Activated effector memory CD4-positive, alpha-beta T cell treated with Interleukin-2 at 50 U/mL for 16 hours (primary cell): ENCODE measurements at regions not wholly inside any gene's neighbourhood (a gene's known extent, or its start where the extent isn't known, plus 50 kb on each side); places are given as distances from the start of the nearest gene placed in this dataset.
"Not testable (repeated sequence)": the region's sequence is repeated elsewhere in the genome, so short reads cannot be mapped to it uniquely, and the experiment has no call there.

ENCODE experiments used
- DNase-seq: peaks from one replicate; pipeline ENCODE4 v3.0.0-alpha.2; 2020

- DNase-seq, result no peak
Observed at GRCh38 chr20:24418731-24419130, 50.7 kb upstream of the SYNDIG1 start.

DNA sequence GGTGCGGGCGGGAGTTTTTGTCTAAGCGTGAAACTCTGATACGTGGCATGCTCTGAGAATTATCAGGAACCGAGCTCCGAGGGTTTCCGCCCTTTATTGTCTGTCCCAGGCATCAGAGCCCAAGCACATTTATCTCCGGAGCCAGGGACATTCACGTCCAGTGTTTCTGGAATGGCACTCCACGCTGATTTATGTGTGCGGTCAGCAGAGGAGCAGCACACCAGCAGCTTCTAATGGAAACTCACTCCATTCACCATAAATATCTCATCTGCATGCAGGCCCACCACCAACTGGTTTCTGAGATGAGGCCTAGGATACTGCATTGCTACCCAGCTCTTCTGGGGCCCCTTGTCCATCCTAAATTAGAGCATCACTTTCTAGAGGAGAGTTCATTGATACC, 51.9 kb upstream of the SYNDIG1 start:
- DNase-seq, result no peak

GRCh38 chr20:24415444-24415843, 54.0 kb upstream of the SYNDIG1 start:
- not testable (repeated sequence) for DNase-seq

DNA sequence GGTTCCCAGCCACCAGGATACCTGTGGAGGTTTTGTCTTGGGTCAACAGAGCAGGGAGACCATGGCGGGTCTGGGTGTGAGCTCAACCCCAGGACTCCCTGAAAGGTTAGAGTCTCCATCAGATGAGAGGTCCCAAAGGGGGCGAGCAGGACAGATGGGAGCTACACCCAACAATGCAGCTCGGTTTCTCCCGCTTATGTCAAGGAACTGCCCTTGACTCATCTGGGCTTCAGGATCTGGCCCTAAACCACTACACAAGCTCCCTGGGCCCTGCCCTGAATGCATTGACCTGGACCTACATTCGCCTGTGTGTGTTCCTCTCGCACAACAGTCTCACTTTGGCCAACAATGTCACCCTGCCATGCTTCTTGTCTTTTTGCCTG, 57.6 kb upstream of the SYNDIG1 start:
- DNase-seq, result no peak

- DNase-seq, result no peak
Observed at GRCh38 chr20:24411003-24411833, 58.2 kb upstream of the SYNDIG1 start.

DNA sequence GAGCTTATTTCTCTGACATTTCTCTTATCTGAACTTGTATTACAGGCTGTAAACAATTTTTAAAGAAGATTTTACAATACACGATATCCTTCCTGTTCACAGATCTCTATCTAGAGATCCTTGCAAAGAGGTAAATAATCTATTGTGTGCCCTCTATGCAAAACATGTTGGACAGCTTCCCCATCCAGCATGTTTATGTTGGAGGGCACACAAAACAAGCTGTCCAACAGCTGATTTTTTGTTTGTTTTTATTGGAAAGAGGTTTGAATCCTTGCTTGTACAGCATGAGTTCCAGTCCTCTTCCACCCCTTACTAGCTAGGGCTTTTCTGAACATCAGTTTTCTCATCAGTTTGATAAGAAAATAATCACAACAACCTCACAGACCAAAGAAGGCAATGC, 62.3 kb upstream of the SYNDIG1 start:
- DNase-seq, result no peak

DNA sequence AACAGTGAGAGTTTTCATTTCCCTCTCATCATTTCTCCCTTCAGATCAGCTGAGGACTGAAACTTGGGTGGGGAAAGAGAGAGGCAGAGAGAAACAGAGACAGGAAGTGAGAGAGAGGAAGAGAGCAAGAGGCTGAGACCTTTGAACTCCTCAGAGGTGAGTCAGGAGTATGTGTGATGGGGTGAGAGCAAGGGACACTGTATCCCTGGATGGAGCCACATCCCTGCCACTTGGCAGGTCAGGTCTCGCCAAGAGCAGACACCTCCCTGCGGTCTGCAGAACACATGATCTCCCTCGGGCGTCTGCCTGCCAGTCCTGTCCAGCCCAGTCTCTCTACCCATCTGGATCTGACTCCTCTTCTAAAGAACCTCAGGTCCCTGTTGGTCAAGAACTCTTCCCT, 62.7 kb upstream of the SYNDIG1 start:
- DNase-seq, result no peak

DNA sequence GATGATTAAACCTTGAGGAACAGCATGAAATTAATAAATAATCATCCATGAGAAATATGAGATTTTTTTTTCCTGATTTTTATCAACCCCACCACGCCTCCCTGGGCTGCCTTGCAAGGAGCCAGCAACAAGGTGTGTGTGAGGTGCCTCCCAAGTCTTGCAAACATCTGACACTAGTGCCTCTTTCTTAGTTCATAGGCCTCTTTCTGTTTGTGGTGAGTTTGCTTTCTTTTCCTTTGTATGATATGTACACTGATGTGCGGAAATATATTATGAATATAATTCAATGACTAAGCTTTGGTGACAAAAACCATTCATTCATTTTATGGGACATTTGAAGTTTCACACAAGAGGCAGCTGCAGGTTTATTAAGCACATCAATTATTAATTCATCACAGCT, 63.2 kb upstream of the SYNDIG1 start:
- no peak for DNase-seq

DNA sequence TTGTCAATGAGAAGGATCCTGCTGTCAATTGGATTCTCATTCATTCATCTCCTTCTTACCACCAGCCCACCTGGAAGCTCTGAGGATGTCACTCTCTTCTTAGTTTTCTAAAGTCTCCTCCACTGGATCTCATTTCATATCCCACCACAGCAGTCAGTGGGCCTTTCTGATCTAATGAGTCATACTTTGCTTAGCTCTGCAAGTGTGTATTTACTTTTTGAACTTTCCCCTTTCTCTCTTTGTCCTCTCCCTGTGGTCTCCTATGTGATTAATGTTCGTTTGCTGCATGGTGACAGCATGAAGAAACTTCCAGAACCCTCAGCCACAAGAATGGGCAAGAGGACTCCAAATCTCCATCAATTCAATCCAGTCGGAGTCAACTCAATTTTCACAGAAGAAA, 63.6 kb upstream of the SYNDIG1 start:
- no peak for DNase-seq

DNA sequence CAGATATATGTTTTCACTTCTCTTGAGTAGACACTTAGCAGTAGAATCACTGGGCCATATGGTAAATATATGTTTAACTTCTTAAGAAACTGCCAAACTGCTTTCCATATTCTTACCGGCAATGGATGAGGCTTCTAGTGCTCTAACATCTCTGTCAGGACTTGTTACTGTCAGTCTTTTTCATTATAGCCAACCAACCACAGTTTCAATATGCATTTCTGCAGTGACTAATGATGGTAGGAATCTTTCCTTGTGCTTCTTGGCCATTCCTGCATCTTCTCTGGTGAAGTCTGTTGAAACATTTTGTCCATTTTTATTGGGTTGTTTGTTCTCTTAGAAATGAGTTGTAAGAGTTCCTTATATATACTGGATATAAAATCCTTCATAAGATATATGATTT, 66.0 kb upstream of the SYNDIG1 start:
- no peak for DNase-seq

DNA sequence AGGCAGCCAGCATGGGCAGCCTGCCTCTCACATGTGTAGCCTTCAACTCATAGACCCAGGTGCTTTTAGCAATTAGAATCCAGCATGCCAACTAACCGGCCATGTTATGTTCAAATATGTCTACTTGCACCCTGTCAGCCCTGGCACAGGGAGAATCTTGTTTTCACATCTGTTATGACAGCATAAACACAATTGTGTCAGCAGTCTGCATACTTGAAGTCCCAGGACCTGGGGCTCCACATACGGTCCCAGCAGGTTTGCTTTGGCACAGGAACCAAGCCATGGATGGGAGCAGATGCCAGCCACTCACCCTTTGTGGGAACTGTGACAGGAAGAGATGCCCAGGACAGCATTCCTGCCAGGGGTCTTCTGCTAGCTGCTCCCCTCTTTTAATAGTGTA, 67.2 kb upstream of the SYNDIG1 start:
- DNase-seq, result no peak

- no peak for DNase-seq
Observed at GRCh38 chr20:24395151-24395550, 74.3 kb upstream of the SYNDIG1 start.

- DNase-seq, result no peak
Observed at GRCh38 chr20:24393903-24394302, 75.5 kb upstream of the SYNDIG1 start.

DNA sequence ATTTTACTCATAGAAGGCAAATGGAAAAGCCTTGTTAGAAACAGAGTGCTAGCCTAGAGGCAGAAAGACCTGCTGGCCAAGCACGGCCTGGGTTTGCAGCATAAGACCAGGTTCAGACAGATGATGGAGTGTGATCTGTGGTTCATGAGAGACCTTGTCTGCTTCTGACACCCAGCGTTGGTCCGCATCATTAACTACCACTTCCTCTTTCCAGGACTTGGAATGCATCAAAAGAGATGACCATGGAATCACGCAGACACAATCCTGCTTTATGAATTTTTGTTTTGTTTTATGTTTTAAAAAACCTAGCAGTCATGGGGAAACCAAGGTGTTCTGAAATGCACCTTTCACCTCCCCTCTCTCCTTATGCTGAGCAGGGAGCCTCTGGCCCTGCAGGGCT, 76.8 kb upstream of the SYNDIG1 start:
- DNase-seq, result no peak

DNA sequence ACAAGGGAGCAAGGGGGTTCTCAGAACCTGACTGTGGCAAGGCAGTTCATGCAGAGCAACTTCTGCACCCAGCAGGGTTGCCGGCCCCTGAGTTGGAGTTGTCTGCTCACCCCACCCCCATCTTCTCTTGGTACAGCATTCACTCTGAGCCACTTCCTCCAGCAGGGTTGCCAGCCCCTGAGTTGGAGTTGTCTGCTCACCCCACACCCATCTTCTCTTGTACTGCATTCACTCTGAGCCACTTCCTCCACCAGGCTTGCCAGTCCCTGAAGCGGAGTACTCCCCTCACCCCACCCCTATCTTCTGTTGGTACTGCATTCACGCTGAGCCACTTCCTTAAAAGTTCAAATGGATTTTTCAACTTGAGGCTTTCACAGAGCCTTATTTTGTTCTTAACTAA, 79.7 kb upstream of the SYNDIG1 start:
- no peak for DNase-seq

DNA sequence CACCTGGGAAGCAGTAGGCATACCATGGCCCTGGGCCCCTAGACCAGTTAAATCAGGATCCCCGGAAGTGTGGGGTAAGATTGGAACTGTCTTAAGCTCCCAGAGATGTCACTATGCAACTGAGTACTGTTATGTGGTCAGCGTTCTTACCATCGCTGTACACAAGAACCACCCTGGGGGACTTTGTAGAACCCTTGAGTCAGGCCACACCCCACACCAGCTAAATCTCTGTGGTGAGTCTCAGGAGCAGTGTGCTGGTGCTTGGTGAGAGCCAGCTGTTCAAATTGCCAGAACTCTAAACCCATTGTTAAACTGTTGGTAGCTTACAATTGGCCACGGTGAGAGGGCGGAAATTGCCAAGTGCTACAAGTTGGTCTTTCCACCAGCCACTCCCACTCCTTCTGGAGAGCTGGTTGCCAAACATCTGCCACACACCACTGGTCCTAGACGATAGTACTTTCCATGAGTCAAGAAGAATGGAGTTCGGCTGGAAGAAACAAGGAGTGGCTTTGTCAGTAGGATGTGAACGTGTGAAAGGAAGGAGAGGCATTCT, 80.5 kb upstream of the SYNDIG1 start:
- no peak for DNase-seq

- DNase-seq, result no peak
Observed at GRCh38 chr20:24385547-24385946, 83.9 kb upstream of the SYNDIG1 start.

DNA sequence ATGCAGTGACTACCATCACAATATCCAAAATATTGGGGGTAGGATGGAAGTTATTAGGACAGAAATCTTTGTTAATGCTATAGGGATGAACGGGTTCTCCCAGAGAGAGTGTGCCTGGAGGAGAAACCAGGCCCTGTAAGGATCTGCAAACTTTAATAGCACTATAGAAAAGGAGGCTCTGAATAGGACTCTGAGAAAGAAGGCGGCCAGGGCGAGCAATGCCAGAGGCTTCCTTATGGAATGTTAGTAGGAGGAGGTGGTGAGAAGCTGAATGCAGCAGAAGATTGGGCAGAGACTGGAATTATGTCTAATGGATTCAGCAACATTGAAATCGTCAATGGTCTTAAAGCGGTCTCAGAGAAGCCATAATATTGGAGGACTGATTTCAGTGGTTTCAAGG, 84.6 kb upstream of the SYNDIG1 start:
- no peak for DNase-seq

GRCh38 chr20:24382743-24383142, 86.7 kb upstream of the SYNDIG1 start:
- no peak for DNase-seq

GRCh38 chr20:24382331-24382730, 87.1 kb upstream of the SYNDIG1 start:
- DNase-seq, result no peak

GRCh38 chr20:24381886-24382285, 87.5 kb upstream of the SYNDIG1 start:
- no peak for DNase-seq

- no peak for DNase-seq
Observed at GRCh38 chr20:24379484-24379927, 89.9 kb upstream of the SYNDIG1 start.

DNA sequence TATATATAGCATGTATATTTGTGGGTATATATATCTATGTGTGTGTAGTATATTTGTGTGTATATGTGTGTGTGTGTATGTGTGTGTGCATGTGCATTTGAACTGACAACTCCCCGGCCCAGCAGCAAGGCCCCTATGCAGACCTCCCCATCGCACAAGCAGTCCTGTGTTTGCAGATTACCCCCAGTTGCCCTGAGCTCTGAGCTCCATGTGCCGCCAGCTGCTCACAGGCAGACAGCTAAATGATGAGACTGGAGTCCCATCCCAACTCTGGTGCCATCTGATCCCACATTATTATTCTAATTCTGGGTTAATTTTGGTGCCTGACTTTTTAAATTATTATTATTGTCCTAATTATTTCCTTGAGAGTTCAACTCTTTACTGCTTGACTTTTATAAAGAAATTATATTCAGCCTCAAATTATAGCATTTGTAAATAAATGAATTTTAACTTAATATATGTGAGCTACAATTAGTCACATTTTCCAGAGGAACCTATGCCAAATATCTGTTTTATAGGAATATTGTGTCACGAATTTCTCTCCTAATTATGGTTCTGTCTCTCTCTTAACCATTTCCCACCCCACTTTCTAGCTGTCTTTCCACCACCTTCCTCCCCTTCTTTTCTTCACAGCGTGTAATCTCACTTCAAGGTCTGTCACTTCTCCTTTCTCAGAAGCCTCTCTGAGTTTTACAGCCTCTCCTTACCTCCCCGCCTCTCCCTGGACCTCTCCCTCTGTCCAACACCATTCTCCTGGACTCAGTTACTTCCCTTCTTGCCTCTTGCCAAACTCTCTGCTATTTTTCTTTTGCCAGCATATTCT, 90.6 kb upstream of the SYNDIG1 start:
- no peak for DNase-seq
